Astrocyte of the cerebellum (primary cell): ENCODE measurements at regions not wholly inside any gene's neighbourhood (a gene's known extent, or its start where the extent isn't known, plus 50 kb on each side); places are given as distances from the start of the nearest gene placed in this dataset.

ENCODE experiments used
- DNase-seq: peaks from one replicate; pipeline ENCODE4 v3.0.0-alpha.2; 2011; ENCODE audit warnings: low read depth
- H3K4me3 ChIP-seq: 2 replicates; pipeline ENCODE4 v1.5.1; 2011; ENCODE audit warnings: mild to moderate bottlenecking, low read depth, low read length, moderate library complexity
- CTCF ChIP-seq: IDR thresholded peaks from 2 replicates; pipeline ENCODE4 v1.5.1; 2012; ENCODE audit warnings: low read length, low read depth, moderate library complexity, mild to moderate bottlenecking; ENCODE audit errors: missing control alignments
- in situ Hi-C: cut with HindIII; loops from 2 replicates; pipeline ENCODE4 v1.10.0; 2017; ENCODE audit warnings: low sequenced_read_pairs

- DNase-seq = no peak
- H3K4me3 ChIP-seq = no peak overlapping the region
- in situ Hi-C loops = loop anchor here (5.0 kb wide), 1 partner anchor 49 kb away; no protein-coding TSS in a partner anchor
- no peak for TF ChIP-seq CTCF
Measured at GRCh38 chr19:31801611-31802010, 452.4 kb upstream of the TSHZ3 start.

- no peak for TF ChIP-seq CTCF
- in situ Hi-C loops = loop anchor here (5.0 kb wide), 1 partner anchor 52 kb away; no protein-coding TSS in a partner anchor
- no peak for DNase-seq
- no peak overlapping the region for H3K4me3 ChIP-seq
Measured at GRCh38 chr19:31803835-31804446, 454.7 kb upstream of the TSHZ3 start.

GRCh38 chr19:31804668-31805067 lies 455.4 kb upstream of the TSHZ3 start:
- TF ChIP-seq CTCF = no peak
- in situ Hi-C loops = loop anchor here (5.0 kb wide), 2 partner anchors 52 to 58 kb away; no protein-coding TSS in a partner anchor
- no peak for DNase-seq
- H3K4me3 ChIP-seq = no peak overlapping the region

GRCh38 chr19:31810536-31811109 lies 461.4 kb upstream of the TSHZ3 start:
- in situ Hi-C loops = no loop called here
- H3K4me3 ChIP-seq = no peak overlapping the region
- no peak for DNase-seq
- TF ChIP-seq CTCF = no peak

- no peak for TF ChIP-seq CTCF
- no peak overlapping the region for H3K4me3 ChIP-seq
- in situ Hi-C loops = no loop called here
- no peak for DNase-seq
Measured at GRCh38 chr19:31817971-31818797, 468.9 kb upstream of the TSHZ3 start.

- no peak overlapping the region for H3K4me3 ChIP-seq
- no peak for TF ChIP-seq CTCF
- DNase-seq = no peak
- in situ Hi-C loops = no loop called here
Measured at GRCh38 chr19:31818798-31819105, 469.5 kb upstream of the TSHZ3 start.
